RWPE1 (cell line): ENCODE measurements at regions not wholly inside any gene's neighbourhood (a gene's known extent, or its start where the extent isn't known, plus 50 kb on each side); places are given as distances from the start of the nearest gene placed in this dataset.

Experiments used
- CTCF ChIA-PET: fragments of 350-600 bp; sonication (Branson Sonifier 250); formaldehyde crosslinking; extraction: SDS; loops from one replicate; lab custom pipeline; 2021; lab: Yijun Ruan, JAX
- POLR2A ChIA-PET: fragments of 400-600 bp; formaldehyde crosslinking; extraction: SDS; loops from one replicate; lab custom pipeline; 2020; ENCODE audit warnings: antibody characterized with exemption; ENCODE audit not compliant: low non-redundant PET; lab: Yijun Ruan, JAX
- DNase-seq: peaks from one replicate; pipeline ENCODE4 v3.0.0; 2012; ENCODE audit warnings: low spot score
- H3K27ac ChIP-seq: fragments of 450-650 bp; 2 replicates; pipeline ENCODE4 v1.5.1; 2017
- CTCF ChIP-seq: fragments of 450-650 bp; conservative IDR thresholded peaks from 2 replicates; pipeline ENCODE4 v1.5.1; 2017; ENCODE audit warnings: low read depth, mild to moderate bottlenecking

- no peak overlapping the region for H3K27ac ChIP-seq
- TF ChIP-seq CTCF, result no peak
- CTCF ChIA-PET, result interaction anchor here (0.6 kb wide), 1 partner anchor 1126 kb away, joined by 3 read pairs; no protein-coding TSS in a partner anchor
- no peak for DNase-seq
- POLR2A ChIA-PET, result no interaction called here
Measured at GRCh38 chr18:6638447-6638846, 91.1 kb upstream of the ARHGAP28 start.

GRCh38 chr18:6639305-6639704, 90.2 kb upstream of the ARHGAP28 start:
- CTCF ChIA-PET, result no interaction called here
- TF ChIP-seq CTCF, result no peak
- POLR2A ChIA-PET, result no interaction called here
- DNase-seq, result no peak
- no peak overlapping the region for H3K27ac ChIP-seq

- POLR2A ChIA-PET, result no interaction called here
- DNase-seq, result no peak
- no peak overlapping the region for H3K27ac ChIP-seq
- no peak for TF ChIP-seq CTCF
- CTCF ChIA-PET, result interaction anchor here (0.6 kb wide), 1 partner anchor 97 kb away, joined by 3 read pairs; no protein-coding TSS in a partner anchor
Measured at GRCh38 chr18:6644836-6645627, 84.5 kb upstream of the ARHGAP28 start.

GRCh38 chr18:6646801-6647200, 82.7 kb upstream of the ARHGAP28 start:
- POLR2A ChIA-PET, result no interaction called here
- H3K27ac ChIP-seq, result no peak overlapping the region
- no peak for DNase-seq
- CTCF ChIA-PET, result no interaction called here
- TF ChIP-seq CTCF, result no peak

GRCh38 chr18:6648581-6648980, 80.9 kb upstream of the ARHGAP28 start:
- no peak overlapping the region for H3K27ac ChIP-seq
- DNase-seq, result no peak
- ChIA-PET POLR2A (no interaction called here), CTCF (no interaction called here)
- no peak for TF ChIP-seq CTCF

GRCh38 chr18:6649421-6650126, 79.9 kb upstream of the ARHGAP28 start:
- ChIA-PET CTCF (no interaction called here), POLR2A (no interaction called here)
- no peak for TF ChIP-seq CTCF
- DNase-seq, result no peak
- H3K27ac ChIP-seq, result no peak overlapping the region
